IMR-90 (cell line): ENCODE measurements at regions not wholly inside any gene's neighbourhood (a gene's known extent, or its start where the extent isn't known, plus 50 kb on each side); places are given as distances from the start of the nearest gene placed in this dataset.

Source experiments
- BHLHE40 ChIP-seq: fragments of 150-350 bp; IDR thresholded peaks from 2 replicates; pipeline ENCODE4 v1.6.1; 2016; ENCODE audit warnings: mild to moderate bottlenecking, low read depth, low read length
- CEBPB ChIP-seq: IDR thresholded peaks from 2 replicates; pipeline ENCODE4 v1.6.1; 2012; ENCODE audit warnings: low read depth, low read length, improper control_type of control experiment
- FOS ChIP-seq: fragments of 150-350 bp; IDR thresholded peaks from 2 replicates; pipeline ENCODE4 v1.6.1; 2016; ENCODE audit warnings: low read depth, low read length
- MAFK ChIP-seq: IDR thresholded peaks from 2 replicates; pipeline ENCODE4 v1.6.1; 2012; ENCODE audit warnings: low read depth, low read length, improper control_type of control experiment
- POLR2A ChIP-seq: IDR thresholded peaks from 2 replicates; pipeline ENCODE4 v1.6.1; 2012; ENCODE audit warnings: mild to moderate bottlenecking, low read depth, low read length
- RAD21 ChIP-seq: IDR thresholded peaks from 2 replicates; pipeline ENCODE4 v1.6.1; 2012; ENCODE audit warnings: low read length, improper control_type of control experiment
- TF ChIP-seq, protein P1 (sequence below): conservative IDR thresholded peaks from 2 replicates; pipeline ENCODE4 v1.5.1; 2012; ENCODE audit warnings: mild to moderate bottlenecking, low read depth, low read length, improper control_type of control experiment
- TF ChIP-seq, protein P2 (sequence below): fragments of 150-350 bp; IDR thresholded peaks from 2 replicates; pipeline ENCODE4 v1.6.1; 2016; ENCODE audit warnings: low read depth, mild to moderate bottlenecking, low read length, moderate library complexity, borderline replicate concordance

DNA sequence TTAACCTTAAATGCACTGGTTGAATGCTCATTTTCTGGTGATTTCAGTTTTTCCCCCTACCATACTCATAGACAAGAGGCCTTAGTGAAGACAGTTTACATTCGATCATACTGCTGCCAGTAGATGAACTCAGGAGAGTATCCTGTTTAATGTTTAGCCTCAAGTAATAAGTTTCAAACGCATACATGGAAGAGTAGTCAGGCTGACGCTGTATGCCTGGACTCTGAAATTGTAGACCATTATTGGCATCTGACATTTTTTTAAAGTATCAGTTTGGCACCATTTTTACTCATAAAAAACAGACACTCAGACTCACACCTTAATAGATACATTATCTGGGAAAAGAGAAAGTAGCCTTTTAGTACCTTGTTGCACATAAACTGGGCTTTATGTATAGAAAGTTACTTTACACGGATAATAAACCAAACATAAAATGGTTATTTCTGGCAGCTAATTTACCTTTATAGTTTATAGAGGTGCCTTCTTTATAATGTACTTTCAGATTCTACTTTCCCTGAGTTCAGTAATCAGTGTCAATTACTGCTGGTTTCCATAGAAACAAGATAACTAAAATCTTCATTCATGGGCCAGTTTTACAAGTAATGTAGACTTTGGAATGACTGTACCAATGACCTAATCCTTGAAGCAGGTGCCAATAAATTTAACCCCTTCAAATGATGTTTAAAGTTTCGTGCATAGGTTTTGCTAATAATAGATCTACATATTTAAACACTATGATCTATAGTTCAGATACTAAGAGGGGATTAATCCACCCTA is 183.8 kb upstream of the ITGA1 start:
- TF ChIP-seq, protein P1, sequence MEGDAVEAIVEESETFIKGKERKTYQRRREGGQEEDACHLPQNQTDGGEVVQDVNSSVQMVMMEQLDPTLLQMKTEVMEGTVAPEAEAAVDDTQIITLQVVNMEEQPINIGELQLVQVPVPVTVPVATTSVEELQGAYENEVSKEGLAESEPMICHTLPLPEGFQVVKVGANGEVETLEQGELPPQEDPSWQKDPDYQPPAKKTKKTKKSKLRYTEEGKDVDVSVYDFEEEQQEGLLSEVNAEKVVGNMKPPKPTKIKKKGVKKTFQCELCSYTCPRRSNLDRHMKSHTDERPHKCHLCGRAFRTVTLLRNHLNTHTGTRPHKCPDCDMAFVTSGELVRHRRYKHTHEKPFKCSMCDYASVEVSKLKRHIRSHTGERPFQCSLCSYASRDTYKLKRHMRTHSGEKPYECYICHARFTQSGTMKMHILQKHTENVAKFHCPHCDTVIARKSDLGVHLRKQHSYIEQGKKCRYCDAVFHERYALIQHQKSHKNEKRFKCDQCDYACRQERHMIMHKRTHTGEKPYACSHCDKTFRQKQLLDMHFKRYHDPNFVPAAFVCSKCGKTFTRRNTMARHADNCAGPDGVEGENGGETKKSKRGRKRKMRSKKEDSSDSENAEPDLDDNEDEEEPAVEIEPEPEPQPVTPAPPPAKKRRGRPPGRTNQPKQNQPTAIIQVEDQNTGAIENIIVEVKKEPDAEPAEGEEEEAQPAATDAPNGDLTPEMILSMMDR = no peak
- TF ChIP-seq MAFK (no peak), RAD21 (no peak), POLR2A (no peak), CEBPB (no peak), FOS (no peak), BHLHE40 (no peak)
- TF ChIP-seq, protein P2, sequence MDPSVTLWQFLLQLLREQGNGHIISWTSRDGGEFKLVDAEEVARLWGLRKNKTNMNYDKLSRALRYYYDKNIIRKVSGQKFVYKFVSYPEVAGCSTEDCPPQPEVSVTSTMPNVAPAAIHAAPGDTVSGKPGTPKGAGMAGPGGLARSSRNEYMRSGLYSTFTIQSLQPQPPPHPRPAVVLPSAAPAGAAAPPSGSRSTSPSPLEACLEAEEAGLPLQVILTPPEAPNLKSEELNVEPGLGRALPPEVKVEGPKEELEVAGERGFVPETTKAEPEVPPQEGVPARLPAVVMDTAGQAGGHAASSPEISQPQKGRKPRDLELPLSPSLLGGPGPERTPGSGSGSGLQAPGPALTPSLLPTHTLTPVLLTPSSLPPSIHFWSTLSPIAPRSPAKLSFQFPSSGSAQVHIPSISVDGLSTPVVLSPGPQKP = no peak
